MM.1S (cell line): ENCODE measurements at regions not wholly inside any gene's neighbourhood (a gene's known extent, or its start where the extent isn't known, plus 50 kb on each side); places are given as distances from the start of the nearest gene placed in this dataset.

ENCODE experiments used
- DNase-seq: peaks from one replicate; pipeline ENCODE4 v3.0.0-alpha.2; 2015
- H2AFZ ChIP-seq: fragments of 300-600 bp; sonication (generic); 2 replicates; pipeline ENCODE4 v1.6.0; 2016; ENCODE audit warnings: antibody characterized with exemption, low read length
- H3F3A ChIP-seq: fragments of 300-600 bp; sonication (generic); 2 replicates; pipeline ENCODE4 v1.6.1; 2016; ENCODE audit warnings: mild to moderate bottlenecking, antibody characterized with exemption, low read length, moderate library complexity, mixed read lengths; ENCODE audit not compliant: insufficient read depth
- H3K27ac ChIP-seq: fragments of 300-600 bp; sonication (generic); 2 replicates; pipeline ENCODE4 v1.5.1; 2016; ENCODE audit warnings: mild to moderate bottlenecking, low read length
- H3K27me3 ChIP-seq: fragments of 300-600 bp; sonication (generic); replicated peaks from 2 replicates; pipeline ENCODE4 v1.6.0; 2016; ENCODE audit warnings: low read length; ENCODE audit not compliant: insufficient read depth
- H3K36me3 ChIP-seq: fragments of 300-600 bp; sonication (generic); replicated peaks from 2 replicates; pipeline ENCODE4 v1.6.1; 2016; ENCODE audit warnings: mild to moderate bottlenecking, low read length, mixed read lengths; ENCODE audit not compliant: insufficient read depth
- H3K4me1 ChIP-seq: fragments of 300-600 bp; sonication (generic); 2 replicates; pipeline ENCODE4 v1.6.1; 2016; ENCODE audit warnings: low read length, mixed read lengths
- H3K4me2 ChIP-seq: fragments of 300-600 bp; sonication (generic); 2 replicates; pipeline ENCODE4 v1.6.0; 2016; ENCODE audit warnings: low read depth, low read length
- H3K4me3 ChIP-seq: fragments of 300-600 bp; sonication (generic); 2 replicates; pipeline ENCODE4 v1.5.1; 2016; ENCODE audit warnings: low read length, mixed read lengths
- H3K79me2 ChIP-seq: fragments of 300-600 bp; sonication (generic); 2 replicates; pipeline ENCODE4 v1.6.1; 2016; ENCODE audit warnings: mixed run types, low read length, mixed read lengths
- H3K9ac ChIP-seq: fragments of 300-600 bp; sonication (generic); 2 replicates; pipeline ENCODE4 v1.6.1; 2016; ENCODE audit warnings: low read length, mixed read lengths
- H3K9me2 ChIP-seq: fragments of 300-600 bp; sonication (generic); replicated peaks from 2 replicates; pipeline ENCODE4 v1.6.1; 2016; ENCODE audit warnings: mild to moderate bottlenecking, low read length, mixed read lengths; ENCODE audit not compliant: insufficient read depth
- H3K9me3 ChIP-seq: fragments of 300-600 bp; sonication (generic); replicated peaks from 2 replicates; pipeline ENCODE4 v1.6.1; 2016; ENCODE audit warnings: mild to moderate bottlenecking, low read length, mixed read lengths; ENCODE audit not compliant: insufficient read depth
- H4K20me1 ChIP-seq: fragments of 300-600 bp; sonication (generic); 2 replicates; pipeline ENCODE4 v1.6.1; 2016; ENCODE audit warnings: mild to moderate bottlenecking, low read length, moderate library complexity, mixed read lengths; ENCODE audit not compliant: insufficient read depth
- CTCF ChIP-seq: fragments of 300-600 bp; sonication (generic); IDR thresholded peaks from 2 replicates; pipeline ENCODE4 v1.5.1; 2016; ENCODE audit warnings: antibody characterized with exemption, low read length, mixed read lengths
- EZH2 ChIP-seq: fragments of 300-600 bp; sonication (generic); optimal IDR thresholded peaks from 2 replicates; pipeline ENCODE3; 2017; ENCODE audit warnings: low read depth, mild to moderate bottlenecking, antibody characterized with exemption, low read length, mixed read lengths
- EZH2phosphoT487 ChIP-seq: fragments of 300-600 bp; sonication (generic); IDR thresholded peaks from 2 replicates; pipeline ENCODE4 v1.6.1; 2018; ENCODE audit warnings: antibody characterized with exemption, low read length

- TF ChIP-seq EZH2: no peak
- no peak for TF ChIP-seq EZH2phosphoT487
- no peak for TF ChIP-seq CTCF
- H3K9me3 ChIP-seq: no peaks in the 10 kb centered on the region
- DNase-seq: no peak
These were observed 74.4 kb downstream of the RWDD3 start for GRCh38 chr1:95308276-95309030.

GRCh38 chr1:95309031-95309471 lies 75.0 kb downstream of the RWDD3 start:
- no peaks in the 10 kb centered on the region for H3K9me2 ChIP-seq

More at GRCh38 chr1:95308276-95309030, 74.4 kb downstream of the RWDD3 start:
- Histone ChIP-seq H3K27ac (no peak overlapping the region), H3K4me3 (no peak overlapping the region), H3F3A (no peaks in the 10 kb centered on the region), H3K79me2 (no peaks in the 10 kb centered on the region), H3K9me2 (no peaks in the 10 kb centered on the region), H3K4me1 (no peaks in the 10 kb centered on the region), H3K36me3 (no peaks in the 10 kb centered on the region), H2AFZ (no peak overlapping the region), H3K27me3 (no peaks in the 10 kb centered on the region), H4K20me1 (no peaks in the 10 kb centered on the region), H3K4me2 (no peak overlapping the region), H3K9ac (no peak overlapping the region)

GRCh38 chr1:95311014-95311413 lies 77.0 kb downstream of the RWDD3 start:
- no peaks in the 10 kb centered on the region for H3K36me3 ChIP-seq
- H3K9me3 ChIP-seq: no peaks in the 10 kb centered on the region
- no peaks in the 10 kb centered on the region for H3K9me2 ChIP-seq
- no peak for TF ChIP-seq EZH2phosphoT487
- no peak for TF ChIP-seq CTCF
- TF ChIP-seq EZH2: no peak
- no peak overlapping the region for H3K4me3 ChIP-seq
- H3K27me3 ChIP-seq: no peaks in the 10 kb centered on the region
- no peak overlapping the region for H3K27ac ChIP-seq
- no peaks in the 10 kb centered on the region for H3K79me2 ChIP-seq
- H3K9ac ChIP-seq: no peak overlapping the region
- DNase-seq: no peak
- H3K4me1 ChIP-seq: no peaks in the 10 kb centered on the region
- H4K20me1 ChIP-seq: no peaks in the 10 kb centered on the region
- no peak overlapping the region for H3K4me2 ChIP-seq
- H2AFZ ChIP-seq: no peak overlapping the region
- H3F3A ChIP-seq: no peaks in the 10 kb centered on the region

More at GRCh38 chr1:95309031-95309471, 75.0 kb downstream of the RWDD3 start:
- no peak for DNase-seq
- no peaks in the 10 kb centered on the region for H3K36me3 ChIP-seq
- H4K20me1 ChIP-seq: no peaks in the 10 kb centered on the region
- H3K4me1 ChIP-seq: no peaks in the 10 kb centered on the region
- no peak overlapping the region for H2AFZ ChIP-seq
- no peak overlapping the region for H3K4me3 ChIP-seq
- no peak overlapping the region for H3K4me2 ChIP-seq
- no peak for TF ChIP-seq CTCF
- TF ChIP-seq EZH2: no peak
- H3K27ac ChIP-seq: no peak overlapping the region
- H3K79me2 ChIP-seq: no peaks in the 10 kb centered on the region
- H3K9ac ChIP-seq: no peak overlapping the region
- no peaks in the 10 kb centered on the region for H3F3A ChIP-seq
- H3K9me3 ChIP-seq: no peaks in the 10 kb centered on the region
- H3K27me3 ChIP-seq: no peaks in the 10 kb centered on the region
